H1 (cell line): ENCODE measurements at regions not wholly inside any gene's neighbourhood (a gene's known extent, or its start where the extent isn't known, plus 50 kb on each side); places are given as distances from the start of the nearest gene placed in this dataset.

Source experiments
- ATF2 ChIP-seq: IDR thresholded peaks from 2 replicates; pipeline ENCODE4 v1.6.1; 2012; ENCODE audit warnings: low read length, inconsistent platforms
- BRCA1 ChIP-seq: IDR thresholded peaks from 2 replicates; pipeline ENCODE4 v1.6.1; 2012; ENCODE audit warnings: low read depth, low read length, improper control_type of control experiment
- EGR1 ChIP-seq: IDR thresholded peaks from 2 replicates; pipeline ENCODE4 v1.6.1; 2011; ENCODE audit warnings: low read depth, low read length, borderline replicate concordance
- SIN3A ChIP-seq, 2 experiments: IDR thresholded peaks in 1 of 2; conservative IDR thresholded peaks in 1 of 2; 2 replicates each; pipeline ENCODE4 v1.6.1; 2011 to 2012; ENCODE audit warnings: low read length in 2 of 2, improper control_type of control experiment in 1 of 2, low read depth in 1 of 2, mild to moderate bottlenecking in 1 of 2
- TF ChIP-seq, protein P1 (sequence below): fragments of 300-600 bp; sonication (generic); IDR thresholded peaks from 2 replicates; pipeline ENCODE4 v1.7.1; 2012; ENCODE audit warnings: low read length, moderate library complexity, mild to moderate bottlenecking, inconsistent platforms; ENCODE audit not compliant: insufficient replicate concordance

DNA sequence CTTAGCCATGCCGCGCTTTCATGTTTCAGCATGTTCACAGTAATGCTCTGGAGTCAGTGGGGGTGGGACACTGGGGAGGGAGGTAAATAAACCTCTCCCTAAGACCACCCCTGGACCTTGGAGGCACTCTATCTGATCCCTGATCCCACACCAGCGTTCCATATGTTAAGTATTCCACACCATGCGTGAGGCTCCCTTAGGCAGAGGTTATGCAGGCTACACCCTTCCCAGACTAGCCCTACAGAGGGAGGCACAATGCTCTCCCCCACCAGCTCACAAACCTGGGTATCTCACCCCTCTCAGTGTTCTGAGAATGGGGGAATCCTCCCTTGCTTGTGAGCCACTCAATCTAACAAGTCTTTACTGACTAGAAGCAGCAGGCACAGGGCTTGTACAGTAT lies 1610.4 kb upstream of the ZEB2 start (continued):
- no peak for TF ChIP-seq BRCA1
- no peak for TF ChIP-seq EGR1
- TF ChIP-seq, protein P1, sequence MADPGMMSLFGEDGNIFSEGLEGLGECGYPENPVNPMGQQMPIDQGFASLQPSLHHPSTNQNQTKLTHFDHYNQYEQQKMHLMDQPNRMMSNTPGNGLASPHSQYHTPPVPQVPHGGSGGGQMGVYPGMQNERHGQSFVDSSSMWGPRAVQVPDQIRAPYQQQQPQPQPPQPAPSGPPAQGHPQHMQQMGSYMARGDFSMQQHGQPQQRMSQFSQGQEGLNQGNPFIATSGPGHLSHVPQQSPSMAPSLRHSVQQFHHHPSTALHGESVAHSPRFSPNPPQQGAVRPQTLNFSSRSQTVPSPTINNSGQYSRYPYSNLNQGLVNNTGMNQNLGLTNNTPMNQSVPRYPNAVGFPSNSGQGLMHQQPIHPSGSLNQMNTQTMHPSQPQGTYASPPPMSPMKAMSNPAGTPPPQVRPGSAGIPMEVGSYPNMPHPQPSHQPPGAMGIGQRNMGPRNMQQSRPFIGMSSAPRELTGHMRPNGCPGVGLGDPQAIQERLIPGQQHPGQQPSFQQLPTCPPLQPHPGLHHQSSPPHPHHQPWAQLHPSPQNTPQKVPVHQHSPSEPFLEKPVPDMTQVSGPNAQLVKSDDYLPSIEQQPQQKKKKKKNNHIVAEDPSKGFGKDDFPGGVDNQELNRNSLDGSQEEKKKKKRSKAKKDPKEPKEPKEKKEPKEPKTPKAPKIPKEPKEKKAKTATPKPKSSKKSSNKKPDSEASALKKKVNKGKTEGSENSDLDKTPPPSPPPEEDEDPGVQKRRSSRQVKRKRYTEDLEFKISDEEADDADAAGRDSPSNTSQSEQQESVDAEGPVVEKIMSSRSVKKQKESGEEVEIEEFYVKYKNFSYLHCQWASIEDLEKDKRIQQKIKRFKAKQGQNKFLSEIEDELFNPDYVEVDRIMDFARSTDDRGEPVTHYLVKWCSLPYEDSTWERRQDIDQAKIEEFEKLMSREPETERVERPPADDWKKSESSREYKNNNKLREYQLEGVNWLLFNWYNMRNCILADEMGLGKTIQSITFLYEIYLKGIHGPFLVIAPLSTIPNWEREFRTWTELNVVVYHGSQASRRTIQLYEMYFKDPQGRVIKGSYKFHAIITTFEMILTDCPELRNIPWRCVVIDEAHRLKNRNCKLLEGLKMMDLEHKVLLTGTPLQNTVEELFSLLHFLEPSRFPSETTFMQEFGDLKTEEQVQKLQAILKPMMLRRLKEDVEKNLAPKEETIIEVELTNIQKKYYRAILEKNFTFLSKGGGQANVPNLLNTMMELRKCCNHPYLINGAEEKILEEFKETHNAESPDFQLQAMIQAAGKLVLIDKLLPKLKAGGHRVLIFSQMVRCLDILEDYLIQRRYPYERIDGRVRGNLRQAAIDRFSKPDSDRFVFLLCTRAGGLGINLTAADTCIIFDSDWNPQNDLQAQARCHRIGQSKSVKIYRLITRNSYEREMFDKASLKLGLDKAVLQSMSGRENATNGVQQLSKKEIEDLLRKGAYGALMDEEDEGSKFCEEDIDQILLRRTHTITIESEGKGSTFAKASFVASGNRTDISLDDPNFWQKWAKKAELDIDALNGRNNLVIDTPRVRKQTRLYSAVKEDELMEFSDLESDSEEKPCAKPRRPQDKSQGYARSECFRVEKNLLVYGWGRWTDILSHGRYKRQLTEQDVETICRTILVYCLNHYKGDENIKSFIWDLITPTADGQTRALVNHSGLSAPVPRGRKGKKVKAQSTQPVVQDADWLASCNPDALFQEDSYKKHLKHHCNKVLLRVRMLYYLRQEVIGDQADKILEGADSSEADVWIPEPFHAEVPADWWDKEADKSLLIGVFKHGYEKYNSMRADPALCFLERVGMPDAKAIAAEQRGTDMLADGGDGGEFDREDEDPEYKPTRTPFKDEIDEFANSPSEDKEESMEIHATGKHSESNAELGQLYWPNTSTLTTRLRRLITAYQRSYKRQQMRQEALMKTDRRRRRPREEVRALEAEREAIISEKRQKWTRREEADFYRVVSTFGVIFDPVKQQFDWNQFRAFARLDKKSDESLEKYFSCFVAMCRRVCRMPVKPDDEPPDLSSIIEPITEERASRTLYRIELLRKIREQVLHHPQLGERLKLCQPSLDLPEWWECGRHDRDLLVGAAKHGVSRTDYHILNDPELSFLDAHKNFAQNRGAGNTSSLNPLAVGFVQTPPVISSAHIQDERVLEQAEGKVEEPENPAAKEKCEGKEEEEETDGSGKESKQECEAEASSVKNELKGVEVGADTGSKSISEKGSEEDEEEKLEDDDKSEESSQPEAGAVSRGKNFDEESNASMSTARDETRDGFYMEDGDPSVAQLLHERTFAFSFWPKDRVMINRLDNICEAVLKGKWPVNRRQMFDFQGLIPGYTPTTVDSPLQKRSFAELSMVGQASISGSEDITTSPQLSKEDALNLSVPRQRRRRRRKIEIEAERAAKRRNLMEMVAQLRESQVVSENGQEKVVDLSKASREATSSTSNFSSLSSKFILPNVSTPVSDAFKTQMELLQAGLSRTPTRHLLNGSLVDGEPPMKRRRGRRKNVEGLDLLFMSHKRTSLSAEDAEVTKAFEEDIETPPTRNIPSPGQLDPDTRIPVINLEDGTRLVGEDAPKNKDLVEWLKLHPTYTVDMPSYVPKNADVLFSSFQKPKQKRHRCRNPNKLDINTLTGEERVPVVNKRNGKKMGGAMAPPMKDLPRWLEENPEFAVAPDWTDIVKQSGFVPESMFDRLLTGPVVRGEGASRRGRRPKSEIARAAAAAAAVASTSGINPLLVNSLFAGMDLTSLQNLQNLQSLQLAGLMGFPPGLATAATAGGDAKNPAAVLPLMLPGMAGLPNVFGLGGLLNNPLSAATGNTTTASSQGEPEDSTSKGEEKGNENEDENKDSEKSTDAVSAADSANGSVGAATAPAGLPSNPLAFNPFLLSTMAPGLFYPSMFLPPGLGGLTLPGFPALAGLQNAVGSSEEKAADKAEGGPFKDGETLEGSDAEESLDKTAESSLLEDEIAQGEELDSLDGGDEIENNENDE = no peak
- TF ChIP-seq SIN3A (conservative IDR thresholded peaks at IDR 0.05 in 1 of 2, IDR thresholded peaks at IDR 0.05 in 1 of 2; ENCODE audit: low read depth in 1 of 2, low read length in 2 of 2) = no peak
- TF ChIP-seq ATF2 = no peak
